Stomach (tissue), 8 donors: ENCODE measurements at regions not wholly inside any gene's neighbourhood (a gene's known extent, or its start where the extent isn't known, plus 50 kb on each side); places are given as distances from the start of the nearest gene placed in this dataset.
A peak's percentile ranks its signal among the peaks of the same experiment; 100 is the strongest.
"Not testable (repeated sequence)": the region's sequence is repeated elsewhere in the genome, so short reads cannot be mapped to it uniquely, and the experiment has no call there.

ENCODE experiments used
- DNase-seq, 2 donors: peaks; one replicate each; pipeline versions ENCODE4 v3.0.0 to v3.0.0-alpha.2; 2013 to 2019
- H3K27ac ChIP-seq, 5 donors: fragments of 200-600 bp in 4 of 5; sonication (generic) in 4 of 5; one replicate each; pipeline ENCODE4 v1.5.1; 2013 to 2019; ENCODE audit warnings: mild to moderate bottlenecking in 1 of 5, moderate library complexity in 1 of 5
- H3K27me3 ChIP-seq, 3 donors: fragments of 200-600 bp; sonication (generic); one replicate each; pipeline ENCODE4 v1.5.1; 2017 to 2019; ENCODE audit warnings: mixed run types in 1 of 3
- H3K36me3 ChIP-seq, 4 donors: fragments of 200-600 bp; sonication (generic); 1 replicate in 3 of 4; 2 replicates in 1 of 4; pipeline ENCODE4 v1.5.1; 2016 to 2019
- H3K4me1 ChIP-seq, 4 donors: fragments of 200-600 bp; sonication (generic); one replicate each; pipeline ENCODE4 v1.5.1; 2016 to 2019
- H3K4me3 ChIP-seq, 4 donors: fragments of 200-600 bp; sonication (generic) in 3 of 4; one replicate each; pipeline ENCODE4 v1.5.1; 2016 to 2019; ENCODE audit warnings: mild to moderate bottlenecking in 1 of 4
- H3K9me3 ChIP-seq, 4 donors: fragments of 200-600 bp; sonication (generic); one replicate each; pipeline ENCODE4 v1.5.1; 2016 to 2019
- CTCF ChIP-seq, 7 experiments: fragments of 450-650 bp in 4 of 7; fragments of 200-600 bp in 3 of 7; sonication (generic) in 3 of 7; IDR thresholded peaks; one replicate each; pipeline ENCODE4 v1.5.1; 2016 to 2019; ENCODE audit warnings: antibody characterized with exemption in 7 of 7, control low read depth in 2 of 7, mild to moderate bottlenecking in 1 of 7
- EP300 ChIP-seq: sonication (generic); formaldehyde crosslinking; IDR thresholded peaks from one replicate; pipeline ENCODE4 v1.6.1; 2017; ENCODE audit warnings: antibody characterized with exemption
- POLR2A ChIP-seq, 4 donors: fragments of 450-650 bp; IDR thresholded peaks; one replicate each; pipeline ENCODE4 v1.6.1; 2016; ENCODE audit warnings: antibody characterized with exemption in 4 of 4, control low read depth in 2 of 4, mild to moderate bottlenecking in 1 of 4, moderate library complexity in 1 of 4
- POLR2AphosphoS5 ChIP-seq, 3 donors: sonication (generic); formaldehyde crosslinking; IDR thresholded peaks; one replicate each; pipeline ENCODE4 v1.6.1; 2016; ENCODE audit warnings: antibody characterized with exemption in 3 of 3
- WGBS, 5 donors: extraction: QIAGEN DNeasy Blood & Tissue Kit in 3 of 5; methylation state at CpG; one replicate each; pipeline versions ENCODE4 v1.1.5 to v1.1.7; 2013 to 2018; 5-methylcytosine and 5-hydroxymethylcytosine counted together
- intact Hi-C: fragments of 100-400 bp; cut with DNase I; formaldehyde crosslinking; loops from one replicate; pipeline ENCODE4 v1.15.1; 2023; ENCODE audit warnings: low total_unique reads
- donor health status: healthy with polysubstance abuse.
- donor health status: Bipolar disorder and iron deficiency.
- donor health status: healthy.

GRCh38 chr16:72597938-72598337 is 426.0 kb upstream of the PMFBP1 start:
- Histone ChIP-seq H3K27me3 (no peaks in the 10 kb centered on the region), H3K36me3 (no peaks in the 10 kb centered on the region), H3K27ac (no peak overlapping the region), H3K4me3 (no peak overlapping the region), H3K9me3 (no peaks in the 10 kb centered on the region), H3K4me1 (no peaks in the 10 kb centered on the region)
- intact Hi-C loops = no loop called here
- no peak for DNase-seq
- 87 to 97% (median 91%) methylated on average over 3 of the region's 3 CpGs for WGBS, 5 donors
- TF ChIP-seq CTCF (IDR thresholded peaks at IDR 0.05) (no peak), POLR2AphosphoS5 (IDR thresholded peaks at IDR 0.05) (no peak), POLR2A (IDR thresholded peaks at IDR 0.05) (no peak), EP300 (no peak)

- intact Hi-C loops = no loop called here
- Histone ChIP-seq H3K4me1 (no peaks in the 10 kb centered on the region), H3K27me3 (no peaks in the 10 kb centered on the region), H3K36me3 (no peaks in the 10 kb centered on the region), H3K27ac (no peak overlapping the region), H3K4me3 (no peak overlapping the region), H3K9me3 (no peaks in the 10 kb centered on the region)
- WGBS, 5 donors = 88 to 98% (median 95%) methylated on average over 3 of the region's 3 CpGs
- no peak for DNase-seq
- TF ChIP-seq EP300 (no peak), POLR2A (IDR thresholded peaks at IDR 0.05) (no peak), CTCF (IDR thresholded peaks at IDR 0.05) (no peak), POLR2AphosphoS5 (IDR thresholded peaks at IDR 0.05) (no peak)
Measured at GRCh38 chr16:72596373-72596772, 424.4 kb upstream of the PMFBP1 start.

- DNase-seq = peak in 1 of 2 donors; percentile 11
- 72 to 80% (median 74%) methylated on average over 2 of the region's 2 CpGs for WGBS, 5 donors
- Histone ChIP-seq H3K36me3 (no peaks in the 10 kb centered on the region), H3K4me3 (no peak overlapping the region), H3K27me3 (no peaks in the 10 kb centered on the region), H3K27ac (no peak overlapping the region), H3K4me1 (no peaks in the 10 kb centered on the region), H3K9me3 (no peaks in the 10 kb centered on the region)
- intact Hi-C loops = no loop called here
- TF ChIP-seq POLR2A (IDR thresholded peaks at IDR 0.05) = no peak
- TF ChIP-seq POLR2AphosphoS5 (IDR thresholded peaks at IDR 0.05) = no peak
- TF ChIP-seq EP300 = no peak
- TF ChIP-seq CTCF (IDR thresholded peaks at IDR 0.05) = no peak
Measured at GRCh38 chr16:72590151-72590937, 418.4 kb upstream of the PMFBP1 start.

GRCh38 chr16:72588551-72588950 is 416.6 kb upstream of the PMFBP1 start:
- Histone ChIP-seq H3K4me1 (no peaks in the 10 kb centered on the region), H3K36me3 (no peaks in the 10 kb centered on the region), H3K27ac (no peak overlapping the region), H3K4me3 (no peak overlapping the region), H3K9me3 (no peaks in the 10 kb centered on the region), H3K27me3 (no peaks in the 10 kb centered on the region)
- intact Hi-C loops = no loop called here
- no peak for TF ChIP-seq POLR2AphosphoS5 (IDR thresholded peaks at IDR 0.05)
- no peak for TF ChIP-seq EP300
- no peak for TF ChIP-seq POLR2A (IDR thresholded peaks at IDR 0.05)
- no peak for TF ChIP-seq CTCF (IDR thresholded peaks at IDR 0.05)
- DNase-seq = no peak
- 88 to 96% (median 92%) methylated on average over 2 of the region's 2 CpGs for WGBS, 5 donors

- H3K27ac ChIP-seq, H3K27me3 ChIP-seq, DNase-seq, intact Hi-C loops, H3K4me3 ChIP-seq, H3K36me3 ChIP-seq, H3K4me1 ChIP-seq: not testable (repeated sequence)
- WGBS, 5 donors = 94 to 98% (median 96%) methylated on average over 9 of the region's 9 CpGs
- H3K9me3 ChIP-seq = peaks cover 0 to 13% (median 0%) of the 10 kb centered on the region in 4 donors
Measured at GRCh38 chr16:72578061-72578460, 406.1 kb upstream of the PMFBP1 start.
